GM21619 (cell line): ENCODE measurements at regions not wholly inside any gene's neighbourhood (a gene's known extent, or its start where the extent isn't known, plus 50 kb on each side); places are given as distances from the start of the nearest gene placed in this dataset.

Source experiments
- ATAC-seq: cut with Tn5 transposase; IDR thresholded peaks from one replicate; pipeline ENCODE4 v1.9.1; 2021; ENCODE audit not compliant: unreplicated experiment

DNA sequence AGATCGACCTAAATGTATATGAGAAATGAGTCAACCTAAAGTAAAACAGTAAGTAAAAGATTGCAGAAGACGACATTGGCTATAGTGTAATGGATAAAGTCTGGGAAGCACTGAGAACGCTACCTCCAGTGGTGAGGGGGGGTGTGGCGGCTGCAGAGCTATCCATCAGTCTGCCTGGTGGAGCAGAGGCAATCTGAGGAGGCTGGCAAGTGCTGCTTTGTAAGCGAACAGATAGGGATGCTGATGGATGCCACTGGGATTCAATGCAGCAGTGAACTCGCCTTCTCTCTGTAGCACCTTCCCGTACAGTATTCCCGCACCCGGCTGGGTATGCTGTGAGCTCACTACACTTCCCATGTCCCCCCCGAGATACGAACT, 261.5 kb downstream of the NSG2 start:
- no peak for ATAC-seq

DNA sequence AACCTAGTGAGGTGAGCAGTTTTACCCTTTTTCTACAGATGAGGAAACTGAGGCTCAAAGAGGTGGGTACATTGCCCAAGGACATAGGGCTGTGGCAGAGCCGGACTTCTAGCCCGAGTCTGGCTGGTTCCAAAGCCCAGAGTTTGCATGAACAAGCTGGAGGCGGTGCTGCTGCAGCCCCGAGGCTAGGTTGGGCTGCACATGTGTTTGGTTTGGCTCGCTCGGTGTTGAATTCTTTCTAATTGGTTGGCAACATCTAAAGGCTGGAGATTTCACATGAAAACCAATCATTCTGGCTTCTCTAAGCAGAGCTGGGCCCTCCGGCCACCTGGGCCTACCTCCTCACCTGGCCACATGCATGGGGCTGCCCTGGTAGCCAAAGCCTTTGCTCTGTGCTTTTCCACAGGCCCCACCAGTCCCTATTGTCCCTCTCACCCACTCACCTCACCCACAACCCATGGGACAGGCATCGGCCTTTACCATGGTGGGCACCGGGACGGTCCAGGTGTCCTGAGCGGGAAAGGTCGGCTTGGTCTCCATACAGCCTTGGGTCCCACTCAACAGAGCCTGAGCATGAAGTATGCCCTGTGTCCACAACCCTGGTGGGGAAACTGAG, 262.3 kb downstream of the NSG2 start:
- no peak for ATAC-seq

DNA sequence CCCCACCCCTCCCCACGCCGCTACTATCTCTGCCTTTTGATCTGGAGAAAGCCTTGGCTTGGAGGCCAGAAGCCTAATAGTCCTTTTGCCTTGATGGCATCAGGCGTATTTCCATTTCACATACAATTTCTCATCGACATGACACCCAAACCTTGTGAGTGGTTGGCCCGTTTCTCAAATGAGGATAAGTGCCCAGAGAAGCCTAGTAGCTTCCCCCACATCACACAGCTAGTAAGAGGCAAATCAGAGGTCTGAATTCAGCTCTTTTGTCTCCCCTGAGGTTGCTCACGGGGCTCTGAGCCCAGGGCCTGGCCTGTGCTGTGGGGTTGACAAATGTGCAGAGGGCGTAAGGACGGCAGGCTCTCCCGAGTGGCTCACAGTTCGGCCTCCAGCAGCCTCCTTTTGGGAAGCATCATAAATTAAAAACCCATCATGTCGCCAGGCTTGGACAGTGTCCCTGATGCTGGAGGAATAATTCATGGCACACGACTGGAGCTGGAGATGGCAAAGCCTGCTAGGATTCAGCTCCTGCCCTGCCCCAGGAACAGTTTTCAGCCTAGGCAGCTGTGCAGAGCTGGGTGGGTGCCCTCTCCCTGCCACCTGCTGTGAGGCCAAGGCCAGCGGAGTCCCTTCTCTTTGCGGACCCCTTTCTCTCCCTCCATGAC, 263.8 kb downstream of the NSG2 start:
- no peak for ATAC-seq

DNA sequence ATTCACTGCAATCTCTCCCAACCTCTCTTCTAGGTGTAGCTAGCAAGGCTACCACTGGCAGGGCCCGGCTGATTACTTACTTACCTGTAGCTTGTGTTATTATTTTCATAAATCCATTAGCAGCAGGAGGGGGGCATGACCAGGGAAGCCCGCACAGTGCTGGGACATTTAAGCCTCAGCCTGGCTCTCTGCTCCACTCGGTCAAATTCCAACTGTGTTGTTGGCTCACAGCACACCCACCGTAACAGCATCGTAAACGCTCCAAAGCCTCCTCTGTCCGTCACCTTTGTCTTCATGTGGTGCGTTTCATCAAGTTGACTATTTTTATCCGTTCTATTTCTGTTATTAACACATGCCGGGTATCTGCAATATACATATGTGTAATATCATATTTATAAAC, 264.7 kb downstream of the NSG2 start:
- ATAC-seq = no peak

DNA sequence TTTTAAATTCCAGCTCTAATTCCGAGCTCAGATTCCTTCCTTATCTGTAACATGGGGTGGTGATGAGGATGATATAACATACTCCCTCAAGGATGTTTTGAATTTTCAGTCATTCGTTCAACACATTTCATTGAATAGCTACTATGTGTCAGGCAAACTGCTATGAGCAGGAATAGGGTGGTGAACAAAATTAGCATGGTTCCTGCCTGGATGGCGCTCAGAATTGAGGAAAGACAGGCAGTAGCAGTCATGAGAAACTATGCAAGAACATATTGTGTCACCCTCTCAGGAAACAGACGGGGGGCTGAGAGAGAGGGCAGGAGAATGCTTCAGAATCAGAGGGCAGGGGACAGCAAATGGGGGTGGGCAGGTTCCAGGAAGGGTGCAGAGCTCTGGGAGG, 265.2 kb downstream of the NSG2 start:
- ATAC-seq = no peak

DNA sequence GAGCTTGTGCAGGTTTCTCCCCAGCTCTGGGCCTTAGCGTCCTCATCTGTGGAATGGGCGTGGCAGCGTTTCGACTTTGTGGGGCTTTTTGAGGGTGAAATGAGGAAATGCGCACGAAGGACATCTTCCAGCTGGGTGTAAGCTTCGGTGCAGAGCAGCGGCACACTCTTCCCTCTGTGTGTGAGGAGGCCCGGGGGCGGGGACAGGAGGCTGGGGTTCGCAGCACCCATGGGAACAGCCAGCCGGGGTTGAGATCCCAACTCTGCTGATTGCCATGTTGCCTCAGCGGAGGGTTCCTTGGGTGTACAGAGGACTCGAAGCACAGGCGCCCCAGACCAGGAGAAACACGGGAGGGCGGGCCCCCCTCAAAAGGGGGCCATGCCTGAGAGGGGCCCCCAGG, 265.6 kb downstream of the NSG2 start:
- no peak for ATAC-seq

DNA sequence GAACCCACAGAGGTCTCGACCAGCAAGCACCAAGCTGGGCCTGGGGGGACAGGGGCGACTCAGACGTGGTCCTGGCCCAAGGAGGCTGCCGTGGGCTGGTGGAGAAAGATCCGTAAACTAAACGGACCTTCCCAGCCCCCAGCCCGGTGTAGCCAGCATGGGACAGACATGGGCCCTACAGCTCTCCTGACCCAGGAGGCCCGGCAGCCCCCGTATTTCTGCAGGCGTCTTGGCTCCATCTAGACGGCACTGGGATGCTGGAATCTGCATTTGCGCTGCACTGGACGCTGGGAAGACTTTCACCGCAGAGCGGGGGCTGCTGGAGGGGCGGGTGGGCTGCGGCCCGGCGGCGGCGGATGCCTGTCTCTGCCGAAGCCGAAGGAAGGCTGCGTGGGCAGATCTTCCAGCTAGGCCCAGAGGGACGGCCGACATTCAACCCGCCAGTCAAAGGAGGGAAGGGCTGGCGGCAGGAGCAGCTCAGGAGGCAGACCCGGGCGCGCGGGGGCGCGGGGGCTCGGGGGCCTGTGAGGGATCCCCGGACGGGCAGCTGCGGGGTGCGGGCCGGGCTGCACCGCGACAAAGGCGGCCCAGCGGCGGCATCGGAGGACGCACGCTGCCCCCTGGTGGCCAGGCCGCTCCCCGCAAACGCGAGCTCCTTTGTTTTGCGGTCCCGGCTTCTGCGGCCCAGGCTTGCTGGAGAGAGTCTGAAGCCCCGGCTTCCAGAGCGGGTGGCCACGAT, 266.2 kb downstream of the NSG2 start:
- peak; percentile 79 for ATAC-seq

DNA sequence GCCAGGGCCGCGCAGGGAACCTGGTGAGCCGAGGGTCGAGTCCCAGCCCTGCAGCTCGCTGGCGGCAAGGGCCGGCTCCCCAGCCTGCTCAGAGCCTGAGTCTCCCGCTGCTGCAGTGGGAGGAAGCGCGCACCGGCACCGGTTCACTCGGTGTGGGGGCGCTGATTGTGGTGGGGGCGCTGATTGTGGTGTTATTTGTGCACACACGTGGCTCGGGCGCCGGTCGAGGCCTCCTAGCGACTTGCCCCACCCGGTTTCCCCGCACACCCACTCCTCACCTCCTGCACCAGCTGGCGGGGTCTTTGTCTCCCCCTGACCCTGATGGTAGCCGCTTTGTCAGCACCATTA, 266.7 kb downstream of the NSG2 start:
- ATAC-seq = peak; percentile 14

DNA sequence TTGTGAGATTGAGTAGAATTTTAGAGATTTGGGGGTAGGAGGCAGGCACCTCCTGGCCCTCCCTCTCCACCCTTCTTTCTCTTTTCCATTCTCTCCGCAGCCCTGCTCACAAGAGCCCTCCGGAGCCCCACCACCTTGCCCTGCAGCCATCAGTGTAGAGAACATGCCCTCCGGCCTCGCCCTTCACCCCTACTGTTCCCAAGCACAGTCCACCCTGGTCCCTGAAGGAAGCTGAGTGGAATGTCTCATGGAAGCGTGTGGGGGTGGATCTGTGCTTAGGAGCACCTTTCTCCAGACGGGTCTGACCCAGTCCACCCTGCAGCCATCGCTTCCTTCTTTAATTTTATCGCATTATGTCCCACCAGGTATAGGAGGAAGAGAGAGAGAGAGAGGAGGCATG, 267.1 kb downstream of the NSG2 start:
- no peak for ATAC-seq

DNA sequence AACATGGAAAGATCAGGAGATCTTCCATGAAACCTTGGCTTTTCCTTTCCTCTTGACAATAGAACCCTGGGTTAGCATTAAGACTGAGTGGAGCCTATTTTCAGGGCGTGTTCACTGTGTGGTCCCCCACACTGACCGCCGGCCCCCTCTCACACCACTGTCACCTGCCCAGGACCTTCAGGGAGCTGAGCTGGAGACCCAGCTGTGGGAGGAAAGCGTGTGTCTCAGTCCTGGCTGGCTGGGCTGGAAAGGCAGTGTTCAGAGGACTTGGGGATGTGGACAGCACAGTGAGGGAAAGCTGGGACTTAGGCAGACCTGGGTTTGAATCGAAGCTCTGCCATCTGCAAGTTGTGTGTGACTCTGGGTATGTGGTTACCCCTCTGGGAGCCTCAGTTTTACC, 268.1 kb downstream of the NSG2 start:
- ATAC-seq = no peak

DNA sequence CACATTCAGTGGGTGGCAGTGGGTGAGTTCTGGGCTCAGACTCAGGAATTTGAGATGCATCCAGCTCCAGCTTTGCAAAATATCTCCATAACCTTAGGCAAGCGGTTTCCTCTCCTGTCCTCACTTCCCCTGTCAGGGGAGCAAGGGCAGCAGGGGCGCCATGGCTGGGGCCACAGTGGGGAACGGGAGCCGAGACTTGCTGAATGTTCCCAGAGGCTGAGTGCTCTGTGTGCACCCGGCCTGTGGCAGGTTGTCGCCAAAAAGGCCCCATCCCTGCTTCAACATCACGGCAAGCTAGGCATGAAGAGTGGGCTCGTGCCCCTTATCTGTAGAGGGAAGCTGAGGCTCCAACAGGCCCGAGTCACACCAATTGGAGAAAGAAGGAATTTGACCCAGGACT, 268.8 kb downstream of the NSG2 start:
- no peak for ATAC-seq

DNA sequence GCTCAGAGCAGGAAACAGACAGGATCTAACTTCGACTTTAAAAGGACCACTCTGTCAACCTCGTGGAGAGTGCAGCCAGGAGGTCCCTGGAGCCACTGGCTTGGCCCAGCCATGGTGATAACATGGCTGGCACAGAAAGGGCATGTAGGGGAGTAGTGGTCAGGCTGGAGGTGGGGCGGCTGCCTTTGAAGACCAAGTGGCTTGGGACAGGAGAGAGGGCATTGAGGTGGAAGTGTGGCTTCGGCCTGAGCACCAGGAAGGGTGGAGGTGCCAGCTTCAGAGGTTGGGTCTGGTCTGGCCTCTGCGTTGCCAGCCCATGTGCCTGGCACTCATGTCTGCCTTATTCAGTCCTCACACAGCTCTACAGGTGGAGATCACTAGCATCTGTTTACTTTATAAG, 270.0 kb downstream of the NSG2 start:
- no peak for ATAC-seq

DNA sequence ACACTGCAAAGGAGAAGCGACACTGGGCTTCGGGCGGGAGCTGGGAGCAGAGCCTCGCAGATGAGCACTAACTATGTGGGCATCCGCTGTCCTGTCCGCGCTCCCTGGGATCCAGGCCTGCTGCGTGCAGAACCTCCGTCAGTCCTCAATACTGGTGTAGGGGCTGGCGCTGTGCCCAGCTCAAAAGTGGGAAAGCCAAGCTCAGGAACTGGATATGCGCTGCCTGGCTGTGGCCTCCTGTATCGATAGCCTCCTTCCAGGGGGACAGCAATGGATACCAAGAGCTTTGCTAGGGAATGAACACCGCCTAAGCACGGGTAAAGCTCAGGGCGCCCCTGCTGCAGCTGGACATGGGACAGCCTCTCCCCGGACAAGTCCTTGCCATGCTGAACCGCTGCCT, 270.4 kb downstream of the NSG2 start:
- ATAC-seq = no peak

DNA sequence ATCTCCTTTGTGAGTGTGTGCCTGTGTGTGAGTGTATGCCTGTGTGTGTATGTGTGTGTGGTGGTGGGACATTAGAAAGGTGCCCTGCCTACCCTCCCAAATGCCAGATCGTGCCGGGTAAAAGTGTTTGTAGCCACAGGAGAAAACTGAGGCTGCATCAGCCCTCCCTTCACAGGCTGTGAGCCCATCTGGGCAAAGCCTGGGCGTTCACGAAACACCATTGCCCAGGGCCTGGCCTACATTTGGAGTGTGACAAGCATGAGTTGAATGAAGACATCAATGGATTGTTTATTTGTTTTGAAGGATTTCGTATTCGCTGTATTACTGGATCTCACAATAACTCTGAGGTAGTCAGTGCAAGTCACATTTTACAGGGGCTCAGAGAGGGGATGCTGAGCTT, 270.8 kb downstream of the NSG2 start:
- no peak for ATAC-seq

DNA sequence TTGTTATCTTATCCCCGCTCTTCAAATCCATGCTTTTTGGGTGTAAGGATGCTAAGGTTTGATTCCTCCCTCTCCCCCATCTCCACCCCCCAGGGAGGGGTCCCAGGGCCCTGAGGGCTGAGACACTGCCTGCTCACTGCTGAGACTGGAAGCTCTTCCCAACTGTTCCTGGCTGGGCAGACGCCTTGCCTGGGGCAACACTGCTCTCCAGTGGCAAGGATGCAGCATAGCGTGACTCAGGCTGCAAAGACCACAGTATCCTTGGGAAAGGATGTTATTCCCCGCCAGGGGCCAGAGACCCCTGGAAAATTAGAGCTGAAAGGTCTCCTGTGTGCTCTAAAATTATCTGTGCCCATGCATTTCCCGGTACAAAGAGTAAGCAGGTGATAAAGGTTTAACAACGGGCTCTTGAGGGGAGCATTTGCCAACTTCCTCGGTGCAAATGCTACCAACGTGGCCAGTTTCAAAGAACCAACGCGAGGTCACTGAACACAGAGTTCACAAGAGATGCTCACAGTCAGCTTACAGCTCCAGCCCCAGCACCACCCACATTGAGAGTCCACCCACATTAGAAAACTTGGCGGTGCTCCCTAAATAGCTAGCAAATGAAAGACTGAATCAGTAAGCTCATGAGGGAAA, 271.9 kb downstream of the NSG2 start:
- no peak for ATAC-seq

DNA sequence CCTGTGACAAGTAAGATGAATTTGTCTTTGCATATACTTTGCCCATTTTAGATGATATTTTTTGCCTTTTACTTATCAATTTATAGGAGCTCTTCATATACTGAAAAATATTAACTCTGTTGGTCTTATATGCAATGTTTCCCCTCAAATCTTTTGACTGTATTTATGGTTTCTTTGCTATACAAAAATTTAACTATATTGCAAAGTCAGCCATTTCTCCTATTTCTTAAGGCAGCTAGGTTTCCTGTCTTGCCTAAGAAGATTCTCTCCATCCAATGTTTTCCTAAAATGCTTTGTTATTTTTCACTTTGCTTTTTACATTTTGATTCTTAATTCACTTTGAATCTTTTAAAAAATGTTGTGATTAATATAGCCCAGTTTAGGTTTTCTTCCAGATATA, 273.1 kb downstream of the NSG2 start:
- ATAC-seq = no peak

DNA sequence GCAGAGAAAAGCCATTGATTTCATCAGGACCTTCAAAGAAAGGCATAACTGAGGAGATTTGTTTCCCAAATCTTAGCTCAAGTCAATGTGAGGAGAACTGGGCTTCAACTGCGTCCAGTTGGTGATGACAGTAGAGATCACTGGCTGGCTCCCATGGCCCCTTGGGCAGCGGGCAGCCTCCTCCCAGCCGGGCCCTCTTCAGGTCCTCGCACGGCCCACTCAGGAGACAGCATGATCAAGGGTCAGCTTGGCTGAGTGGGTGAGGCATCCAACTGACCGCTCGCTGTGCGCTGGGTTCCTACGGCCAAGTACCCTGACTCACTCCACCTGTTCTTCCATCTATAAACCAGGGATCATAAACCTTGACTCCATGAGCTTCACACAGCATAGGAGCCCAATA, 274.0 kb downstream of the NSG2 start:
- no peak for ATAC-seq

DNA sequence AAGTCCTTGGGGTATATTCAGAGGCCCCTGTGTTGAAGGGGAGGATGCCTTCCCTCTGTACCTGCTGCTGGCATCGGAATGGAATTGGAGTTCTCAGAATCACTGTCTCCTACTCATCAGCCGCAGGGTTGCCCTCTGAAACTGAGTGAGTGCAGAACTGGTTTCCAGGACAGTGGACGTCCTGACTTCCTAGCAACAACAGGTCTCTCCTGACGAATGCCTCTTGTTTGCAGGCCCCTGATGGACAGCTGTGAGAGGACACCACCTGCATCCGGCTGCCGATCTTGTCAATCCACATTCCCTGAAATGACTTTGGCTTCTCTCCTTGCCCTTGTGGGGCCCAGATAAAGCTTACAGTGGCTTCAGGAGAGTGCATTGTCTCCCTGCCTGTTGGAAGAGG, 274.5 kb downstream of the NSG2 start:
- ATAC-seq = no peak

DNA sequence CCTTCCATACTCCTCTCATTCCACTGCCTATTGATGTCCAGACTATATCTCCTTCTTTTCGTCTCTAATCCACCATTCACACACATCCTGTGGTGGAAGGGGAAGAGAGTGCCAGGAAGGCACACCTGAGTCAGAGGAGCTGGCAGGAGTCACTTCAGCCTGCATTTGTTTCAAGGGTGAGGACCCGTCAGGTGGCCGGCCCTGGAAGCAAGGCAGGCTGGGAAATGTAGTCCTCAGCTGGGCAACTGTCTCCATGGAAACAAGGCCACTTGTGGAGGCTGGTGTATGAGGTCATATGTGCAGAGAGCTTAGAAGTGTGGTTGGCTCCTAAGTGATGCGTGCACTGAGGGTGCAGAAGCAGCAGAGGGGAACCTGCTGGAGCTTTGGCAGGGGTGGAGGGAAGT, 278.4 kb downstream of the NSG2 start:
- peak; percentile 54 for ATAC-seq

DNA sequence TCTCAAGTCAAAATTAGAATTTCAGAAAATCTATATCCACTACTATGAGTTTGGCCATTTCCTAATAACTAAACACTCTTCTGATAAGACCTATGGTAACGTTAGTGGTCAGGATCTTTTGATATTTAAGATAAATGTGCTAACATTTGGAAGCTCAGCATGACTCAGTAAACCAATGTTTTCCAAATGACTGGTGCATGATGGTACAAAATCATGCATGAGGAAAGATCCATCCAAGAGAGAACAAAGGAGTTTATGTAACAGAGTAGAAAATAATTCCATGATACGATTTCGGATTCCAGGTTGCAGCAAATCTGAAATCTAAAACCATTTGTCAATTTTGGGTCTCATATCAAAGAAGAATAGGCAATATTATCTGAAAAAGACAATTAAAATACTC, 279.2 kb downstream of the NSG2 start:
- ATAC-seq = no peak

DNA sequence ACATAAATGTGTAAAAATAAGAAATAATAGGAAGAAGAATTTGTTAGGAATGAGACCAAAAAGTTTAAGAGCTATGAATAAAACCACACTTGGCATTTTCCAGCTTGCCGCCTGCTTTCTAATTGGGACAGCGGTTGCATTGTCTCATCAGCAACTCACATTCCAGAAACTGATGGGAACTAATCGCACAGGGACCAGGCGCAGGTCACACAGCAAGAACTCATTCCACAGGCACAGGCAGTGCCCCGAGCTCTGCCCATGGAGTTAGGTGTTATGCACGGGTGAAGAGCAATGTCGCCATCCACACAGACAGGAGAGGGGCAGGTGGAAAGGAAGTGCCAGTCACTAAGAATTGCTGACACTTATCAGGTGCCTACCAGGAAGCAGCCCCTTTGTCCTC, 279.9 kb downstream of the NSG2 start:
- ATAC-seq = no peak

DNA sequence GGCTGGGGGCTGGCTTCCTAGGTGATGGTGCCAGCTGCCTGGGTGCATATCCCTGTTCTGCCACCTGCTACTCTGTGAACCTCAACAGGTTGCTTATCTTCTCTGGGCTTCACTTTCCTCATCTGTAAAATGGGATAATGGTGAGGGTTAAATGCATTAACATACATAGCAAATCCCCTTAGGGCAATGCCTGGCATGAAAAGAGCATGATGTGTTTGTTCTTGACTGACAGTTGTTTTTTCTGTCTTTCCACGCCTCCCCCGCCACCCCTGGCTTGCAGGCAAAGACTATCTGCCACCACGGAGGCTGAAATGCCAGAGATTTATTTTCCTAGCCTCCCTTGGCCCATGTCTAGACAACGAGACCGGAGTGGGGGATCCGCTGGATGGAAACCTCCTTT, 280.5 kb downstream of the NSG2 start:
- no peak for ATAC-seq
